PFSK-1 (cell line): ENCODE measurements at regions not wholly inside any gene's neighbourhood (a gene's known extent, or its start where the extent isn't known, plus 50 kb on each side); places are given as distances from the start of the nearest gene placed in this dataset.

Source experiments
- POLR2AphosphoS5 ChIP-seq: IDR thresholded peaks from 2 replicates; pipeline ENCODE4 v1.6.1; 2012; ENCODE audit warnings: low read depth, mild to moderate bottlenecking, control low read depth, low read length, moderate library complexity
- SIN3A ChIP-seq: IDR thresholded peaks from 2 replicates; pipeline ENCODE4 v1.6.1; 2012; ENCODE audit warnings: mild to moderate bottlenecking, low read length, moderate library complexity, borderline replicate concordance; ENCODE audit not compliant: insufficient read depth
- TAF1 ChIP-seq: IDR thresholded peaks from 2 replicates; pipeline ENCODE4 v1.6.1; 2012; ENCODE audit warnings: low read length, control low read depth, borderline replicate concordance; ENCODE audit not compliant: insufficient read depth
- TF ChIP-seq, protein P1 (sequence below), 2 experiments: IDR thresholded peaks; 2 replicates each; pipeline versions ENCODE4 v1.6.1 to v1.8.0; 2011 to 2012; ENCODE audit warnings: low read depth in 2 of 2, low read length in 2 of 2, control low read depth in 1 of 2, inconsistent platforms in 1 of 2, mild to moderate bottlenecking in 1 of 2, moderate library complexity in 1 of 2; ENCODE audit not compliant: insufficient read depth in 1 of 2

DNA sequence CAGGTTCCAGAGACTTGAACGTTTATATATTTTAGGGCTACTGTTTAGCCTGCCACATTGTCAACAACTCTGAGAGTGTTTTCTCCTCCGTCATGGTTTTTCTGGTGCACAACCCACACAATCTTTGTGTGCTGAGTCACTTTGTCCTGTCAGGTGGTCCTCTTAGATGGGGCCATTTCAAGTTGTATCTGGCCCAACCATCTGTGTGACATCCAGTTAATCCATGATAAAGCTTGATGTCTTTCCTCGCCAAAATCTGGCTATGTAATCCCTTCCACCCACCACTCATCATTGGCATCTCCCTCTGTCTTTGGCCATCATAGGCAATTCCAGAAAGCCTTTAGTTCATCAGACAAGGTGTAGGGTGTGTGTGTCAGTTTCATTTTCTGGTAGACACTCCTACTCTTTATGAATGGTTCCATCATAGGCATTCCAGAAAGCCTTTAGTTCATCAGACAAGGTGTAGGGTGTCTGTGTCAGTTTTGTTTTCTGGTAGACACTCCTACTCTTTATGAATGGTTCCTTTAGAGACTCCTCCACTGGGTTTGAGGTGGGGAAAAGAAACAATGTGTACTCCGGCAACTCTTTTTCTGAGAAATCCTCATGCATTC lies 282.0 kb upstream of the ACTBL2 start:
- TF ChIP-seq POLR2AphosphoS5 = no peak
- no peak for TF ChIP-seq TAF1
- no peak for TF ChIP-seq SIN3A
- TF ChIP-seq, protein P1, sequence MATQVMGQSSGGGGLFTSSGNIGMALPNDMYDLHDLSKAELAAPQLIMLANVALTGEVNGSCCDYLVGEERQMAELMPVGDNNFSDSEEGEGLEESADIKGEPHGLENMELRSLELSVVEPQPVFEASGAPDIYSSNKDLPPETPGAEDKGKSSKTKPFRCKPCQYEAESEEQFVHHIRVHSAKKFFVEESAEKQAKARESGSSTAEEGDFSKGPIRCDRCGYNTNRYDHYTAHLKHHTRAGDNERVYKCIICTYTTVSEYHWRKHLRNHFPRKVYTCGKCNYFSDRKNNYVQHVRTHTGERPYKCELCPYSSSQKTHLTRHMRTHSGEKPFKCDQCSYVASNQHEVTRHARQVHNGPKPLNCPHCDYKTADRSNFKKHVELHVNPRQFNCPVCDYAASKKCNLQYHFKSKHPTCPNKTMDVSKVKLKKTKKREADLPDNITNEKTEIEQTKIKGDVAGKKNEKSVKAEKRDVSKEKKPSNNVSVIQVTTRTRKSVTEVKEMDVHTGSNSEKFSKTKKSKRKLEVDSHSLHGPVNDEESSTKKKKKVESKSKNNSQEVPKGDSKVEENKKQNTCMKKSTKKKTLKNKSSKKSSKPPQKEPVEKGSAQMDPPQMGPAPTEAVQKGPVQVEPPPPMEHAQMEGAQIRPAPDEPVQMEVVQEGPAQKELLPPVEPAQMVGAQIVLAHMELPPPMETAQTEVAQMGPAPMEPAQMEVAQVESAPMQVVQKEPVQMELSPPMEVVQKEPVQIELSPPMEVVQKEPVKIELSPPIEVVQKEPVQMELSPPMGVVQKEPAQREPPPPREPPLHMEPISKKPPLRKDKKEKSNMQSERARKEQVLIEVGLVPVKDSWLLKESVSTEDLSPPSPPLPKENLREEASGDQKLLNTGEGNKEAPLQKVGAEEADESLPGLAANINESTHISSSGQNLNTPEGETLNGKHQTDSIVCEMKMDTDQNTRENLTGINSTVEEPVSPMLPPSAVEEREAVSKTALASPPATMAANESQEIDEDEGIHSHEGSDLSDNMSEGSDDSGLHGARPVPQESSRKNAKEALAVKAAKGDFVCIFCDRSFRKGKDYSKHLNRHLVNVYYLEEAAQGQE (IDR thresholded peaks at IDR 0.05; ENCODE audit: insufficient read depth in 1 of 2, low read depth in 2 of 2, low read length in 2 of 2) = no peak
